ENCODE measurements at regions not wholly inside any gene's neighbourhood (a gene's known extent, or its start where the extent isn't known, plus 50 kb on each side); places are given as distances from the start of the nearest gene placed in this dataset.
"Not testable (repeated sequence)": the region's sequence is repeated elsewhere in the genome, so short reads cannot be mapped to it uniquely, and the experiment has no call there.

DNA sequence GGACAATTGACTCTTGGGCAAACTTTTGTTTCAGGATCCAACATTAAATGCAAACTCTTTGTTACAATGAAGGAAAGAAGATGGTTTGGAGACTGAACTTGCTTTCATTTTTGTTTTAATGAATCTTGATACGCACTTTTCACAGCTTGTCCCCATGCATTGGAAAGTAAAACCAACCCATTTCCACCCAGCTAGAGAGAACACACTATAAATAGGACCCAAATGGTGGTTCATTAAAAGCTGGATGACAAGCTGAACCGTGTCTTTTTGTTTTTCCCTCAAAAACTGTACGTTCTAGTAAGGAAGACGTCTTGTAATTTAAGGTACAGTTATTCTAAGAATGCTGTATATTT, 95.3 kb upstream of the EGFL6 start:
- DNase-seq: no peak

DNA sequence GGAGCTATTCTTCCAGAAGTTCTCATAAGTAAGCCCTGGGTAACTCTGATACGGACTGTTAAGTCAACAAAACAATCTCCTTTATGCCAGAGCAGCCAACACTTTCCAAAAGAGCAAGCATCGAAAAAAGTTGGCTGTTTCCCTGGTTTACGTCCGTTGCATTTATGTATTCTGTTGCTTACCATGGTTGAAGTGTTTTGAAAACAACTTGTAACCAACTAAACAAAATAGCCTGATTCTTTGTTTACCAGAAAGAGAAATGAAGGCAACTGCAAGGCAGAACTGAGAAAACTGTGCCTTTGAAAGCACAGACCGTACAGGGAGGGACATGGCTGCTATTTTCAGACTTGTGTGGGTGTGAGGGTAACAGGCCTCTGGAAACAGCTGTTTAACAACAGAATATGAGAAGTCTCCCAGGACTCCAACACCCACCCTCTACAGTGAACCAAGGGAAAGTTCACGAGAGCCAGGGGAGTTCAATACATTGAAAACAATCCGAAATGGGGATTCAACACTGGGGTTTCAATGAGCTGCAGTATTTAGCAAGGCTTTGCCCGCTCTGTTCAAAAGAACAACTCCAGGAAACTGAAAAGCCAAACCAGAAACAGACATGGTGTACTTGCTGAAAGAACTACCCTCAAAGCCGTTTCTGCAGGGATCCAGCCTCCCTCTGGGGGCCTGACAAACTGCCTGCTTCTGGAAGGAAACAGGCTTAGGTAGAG, 95.8 kb upstream of the EGFL6 start:
- DNase-seq: no peak

DNA sequence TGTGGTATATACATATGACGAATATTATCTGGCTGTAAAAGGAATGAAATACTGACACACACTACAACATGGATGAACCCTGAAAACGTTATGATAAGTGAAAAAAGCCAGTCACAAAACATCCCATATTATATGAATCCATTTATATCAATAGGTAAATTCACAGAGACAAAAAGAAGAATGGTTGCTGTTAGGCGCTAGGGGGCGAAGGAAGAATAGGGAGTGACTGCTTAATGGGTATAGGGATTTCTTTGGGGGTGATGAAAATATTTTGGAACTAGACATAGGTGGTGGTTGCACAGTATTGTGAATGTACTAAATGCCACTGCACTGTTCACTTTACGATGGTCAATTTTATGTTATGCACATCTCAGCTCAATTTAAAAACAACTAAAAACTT, 96.4 kb upstream of the EGFL6 start:
- DNase-seq: no peak

DNA sequence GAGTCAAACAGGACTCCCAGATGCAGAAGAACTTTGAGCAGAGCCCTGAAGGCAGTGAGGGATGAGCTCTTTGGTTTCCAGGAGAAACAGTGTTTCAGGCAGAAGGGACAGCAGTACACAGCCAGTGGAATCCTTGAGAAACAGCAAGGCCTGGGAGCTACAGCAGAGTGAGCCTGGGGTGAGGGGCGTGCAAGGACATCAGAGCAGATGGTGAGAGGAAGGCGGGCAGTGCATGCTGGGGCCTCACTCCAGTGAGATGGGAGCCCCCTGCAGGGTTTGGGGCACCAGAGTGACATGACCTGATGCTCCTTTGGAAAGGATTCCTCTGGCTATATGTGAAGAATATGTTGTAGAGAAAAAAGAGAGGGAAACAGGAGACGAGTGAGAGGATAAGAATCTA, 98.1 kb upstream of the EGFL6 start:
- DNase-seq: peak; percentile 51

DNA sequence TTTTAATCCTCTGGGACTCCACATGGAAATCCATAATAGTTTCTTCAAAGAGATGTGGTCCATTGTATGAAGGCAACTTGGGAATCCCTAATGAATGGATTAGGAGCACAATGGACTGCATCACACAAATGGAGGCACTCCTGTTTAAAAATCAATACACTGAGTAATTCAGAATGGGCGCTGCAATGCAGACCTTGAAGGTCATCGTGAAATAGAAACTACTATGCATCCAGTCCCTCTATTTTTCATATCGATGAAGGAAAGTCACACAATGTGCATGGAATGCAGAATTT, 98.8 kb upstream of the EGFL6 start:
- no peak for DNase-seq

DNA sequence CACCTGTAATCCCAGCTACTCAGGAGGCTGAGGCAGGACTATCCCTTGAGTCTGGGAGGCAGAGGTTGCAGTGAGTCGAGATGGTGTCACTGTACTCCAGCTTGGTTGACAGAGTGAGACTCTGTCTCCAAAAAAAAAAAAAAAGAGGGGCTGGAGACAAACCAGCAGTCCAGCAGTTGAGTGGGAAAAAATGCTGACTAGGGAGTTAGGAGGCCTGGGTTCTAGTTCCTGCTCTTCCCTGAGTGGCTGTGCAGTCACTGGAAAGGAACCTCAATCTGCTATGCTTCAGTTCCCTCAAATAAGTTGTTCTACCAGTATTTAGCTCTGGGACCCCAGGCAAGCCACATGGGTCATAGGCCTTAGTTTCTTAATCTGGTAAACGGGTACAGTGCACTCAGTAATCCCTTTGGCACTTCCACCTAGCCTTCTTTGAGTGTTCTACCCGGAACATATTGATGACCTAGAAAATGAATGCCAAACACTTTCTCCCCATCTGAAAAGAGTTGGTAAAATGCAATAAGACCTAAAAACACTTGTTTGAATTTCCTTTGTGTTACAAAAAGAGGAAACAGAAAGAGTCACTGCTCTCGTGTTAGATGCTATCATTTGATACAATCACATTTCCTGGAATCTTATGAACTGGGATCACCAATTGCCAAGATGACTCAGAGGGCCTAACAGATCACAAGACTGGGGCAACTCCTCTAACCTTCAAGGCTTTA, 99.3 kb upstream of the EGFL6 start:
- no peak for DNase-seq

DNA sequence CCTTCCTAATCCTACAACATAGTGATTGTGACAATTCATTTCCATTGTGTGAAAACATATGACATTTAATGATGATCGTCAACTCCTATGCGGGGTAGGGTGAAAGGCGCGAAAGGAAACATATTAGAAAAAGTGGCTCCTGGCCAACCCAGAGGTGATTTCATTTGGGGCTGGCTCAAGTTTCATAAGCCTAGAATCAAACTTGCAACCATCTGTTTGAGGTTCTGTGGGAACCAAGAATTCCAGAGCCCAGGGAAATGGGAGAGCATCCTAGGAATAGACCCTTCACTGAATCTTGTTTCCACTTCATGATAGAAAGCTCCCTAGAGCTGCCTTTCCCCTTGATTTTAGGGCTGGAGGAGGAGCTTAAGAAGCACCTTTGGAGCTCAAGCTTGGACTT, 101.3 kb upstream of the EGFL6 start:
- DNase-seq: peak; percentile 75

DNA sequence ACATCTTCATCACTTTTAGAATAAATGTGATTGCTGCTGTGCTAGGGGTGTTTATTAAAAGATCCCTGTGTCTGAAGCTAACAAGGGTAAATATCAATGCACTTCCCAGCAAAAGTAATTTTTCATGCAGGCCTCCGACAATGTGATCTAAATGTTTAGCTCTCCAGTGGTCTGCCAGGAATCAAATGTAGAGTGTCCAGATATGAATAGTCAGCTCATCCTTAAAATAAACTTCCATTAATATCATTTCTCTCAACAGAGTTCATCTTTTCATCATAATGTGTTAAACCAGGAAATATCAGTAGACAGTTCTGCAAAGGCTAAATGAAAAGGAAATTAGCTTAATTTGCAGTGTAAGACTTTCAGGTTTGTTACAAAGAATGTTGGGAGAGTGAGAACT, 102.2 kb upstream of the EGFL6 start:
- DNase-seq: no peak

DNA sequence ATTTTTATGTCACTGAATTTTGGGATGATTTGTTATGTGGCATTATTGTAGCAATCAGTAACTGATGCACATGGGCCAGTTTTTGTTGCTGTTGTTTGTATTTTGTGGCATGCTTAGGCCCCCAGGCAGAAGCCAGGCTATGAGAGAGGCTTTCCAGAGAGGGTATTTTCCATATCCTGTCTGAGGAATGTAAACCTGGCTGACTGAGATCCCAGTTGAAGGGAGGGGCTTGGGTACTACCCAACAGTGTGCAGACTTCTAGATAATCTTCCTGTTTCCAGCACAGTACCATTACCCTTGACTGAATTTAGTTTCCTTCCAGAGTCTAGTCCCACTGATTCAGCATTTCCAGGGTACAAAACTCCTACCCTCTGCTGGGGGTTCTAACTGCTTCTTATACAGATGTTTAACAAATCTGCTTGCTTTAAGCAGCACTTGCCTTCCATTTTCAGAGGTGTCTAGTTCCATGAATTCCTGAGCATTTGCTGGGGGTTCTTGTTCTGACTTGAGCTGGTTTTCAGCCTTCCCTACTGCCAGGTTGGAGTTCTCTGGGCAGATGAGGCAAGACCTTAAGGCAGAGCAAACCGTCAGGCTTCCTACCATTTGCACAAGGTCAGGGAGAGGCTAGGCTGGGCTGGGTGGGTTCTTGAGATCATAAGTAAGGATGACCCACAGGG, 104.7 kb upstream of the EGFL6 start:
- no peak for DNase-seq

DNA sequence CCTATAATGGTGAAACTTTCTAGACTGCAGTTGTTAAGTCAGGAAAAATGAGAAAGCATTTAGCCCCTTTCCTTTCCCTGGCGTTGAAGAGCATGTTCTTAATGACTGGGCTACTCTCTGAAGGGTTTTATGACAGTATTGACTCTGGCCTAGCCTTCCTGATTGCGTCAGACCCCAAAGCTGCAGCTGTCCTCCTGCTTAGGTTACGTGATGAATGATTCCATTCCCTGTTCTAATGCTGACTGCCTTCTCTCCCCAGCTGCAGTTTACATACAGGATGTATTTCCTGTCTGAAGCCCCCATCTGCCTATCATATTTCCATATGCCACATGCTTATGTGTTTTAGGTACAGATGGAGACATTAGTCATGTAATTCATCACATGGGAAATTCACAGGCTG, 105.8 kb upstream of the EGFL6 start:
- DNase-seq: peak; percentile 96

DNA sequence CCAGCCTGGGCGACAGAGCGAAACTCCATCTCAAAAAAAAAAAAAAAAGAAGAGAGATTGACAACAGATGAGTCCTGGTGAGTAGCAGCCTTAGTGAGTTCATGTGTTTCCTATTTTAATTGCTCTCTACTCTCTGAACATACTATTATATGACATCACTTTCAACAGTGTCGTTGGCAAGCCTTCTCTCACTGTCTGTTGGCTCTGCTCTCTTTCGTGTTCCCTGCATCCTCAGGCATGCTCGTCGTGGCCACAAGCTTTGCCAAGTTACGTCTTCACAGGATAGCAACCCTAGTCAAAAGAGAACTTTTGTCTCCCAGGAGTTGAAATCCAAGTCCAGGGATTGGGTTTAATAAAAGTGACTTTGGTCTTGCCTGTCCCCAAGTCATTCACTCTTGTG, 117.1 kb upstream of the EGFL6 start:
- no peak for DNase-seq

DNA sequence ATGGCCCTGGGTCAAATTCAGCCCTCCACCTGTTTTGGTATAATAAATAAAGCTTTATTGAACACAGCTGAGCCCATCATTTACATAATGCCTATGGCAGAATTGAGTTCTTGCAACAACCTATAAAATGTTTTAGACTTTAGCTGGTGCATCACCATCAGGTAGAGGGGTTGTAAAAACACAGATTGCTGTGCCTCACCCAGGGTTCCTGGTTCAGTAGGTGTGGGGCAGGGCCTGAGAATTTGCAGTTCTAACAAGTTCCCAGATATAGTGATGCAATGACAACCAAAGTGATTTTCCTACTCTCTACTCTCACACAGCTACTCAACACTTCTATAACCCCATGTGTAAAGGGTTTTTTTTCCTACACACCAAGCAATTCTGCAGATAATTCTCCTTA, 120.0 kb upstream of the EGFL6 start:
- no peak for DNase-seq

DNA sequence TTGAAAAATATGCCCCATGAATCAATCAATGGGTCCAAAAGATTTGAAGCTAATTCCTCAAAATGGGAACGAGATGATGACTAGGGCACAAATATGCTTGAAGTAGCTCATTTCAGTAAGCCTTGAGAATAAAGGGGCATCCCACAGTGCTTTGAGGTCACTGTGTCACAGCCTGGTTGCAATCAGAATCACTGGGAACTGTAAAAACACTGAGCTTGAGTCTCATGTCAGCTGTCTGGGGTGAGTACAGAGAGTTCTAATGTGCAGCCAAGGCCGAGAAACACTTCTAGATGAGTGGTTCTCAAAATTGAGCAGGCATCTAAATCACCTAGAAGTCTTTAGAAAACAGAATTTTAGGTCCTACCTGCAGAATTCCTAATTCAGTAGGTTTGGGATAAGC, 120.5 kb upstream of the EGFL6 start:
- DNase-seq: no peak

DNA sequence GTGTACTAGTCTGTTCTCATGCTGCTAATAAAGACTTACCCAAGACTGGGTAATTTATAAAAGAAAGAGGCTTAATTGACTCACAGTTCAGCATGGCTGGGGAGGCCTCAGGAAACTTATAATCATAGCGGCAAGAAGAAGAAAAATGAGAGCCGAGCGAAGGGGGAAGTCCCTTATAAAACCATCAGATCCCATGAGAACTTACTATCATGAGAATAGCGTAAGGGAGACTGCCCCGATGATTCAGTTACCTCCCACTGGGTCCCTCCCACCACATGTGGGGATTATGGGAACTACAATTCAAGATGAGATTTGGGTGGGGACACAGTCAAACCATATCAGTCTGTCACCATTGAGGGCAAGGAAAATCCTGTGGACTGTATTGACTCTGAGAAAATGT, 121.8 kb upstream of the ATXN3L start:
- DNase-seq: not testable (repeated sequence)

DNA sequence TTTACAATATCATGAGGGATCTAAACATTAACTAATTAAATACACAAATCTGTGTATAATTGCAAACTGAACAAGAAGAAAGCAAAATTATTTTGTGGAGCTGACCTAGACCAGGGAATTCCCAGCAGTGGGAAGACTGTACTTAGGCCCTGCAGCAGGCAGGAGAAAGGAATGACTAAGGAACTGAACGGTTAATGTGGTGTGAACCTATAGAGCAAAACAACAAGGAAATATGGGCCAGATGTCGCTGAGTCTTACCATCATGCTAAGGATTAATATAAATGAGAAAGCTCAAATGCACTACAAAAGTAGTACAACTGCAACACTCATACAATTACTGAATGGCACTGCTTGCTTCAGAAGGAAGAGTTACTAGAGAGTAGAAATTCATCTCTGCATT, 120.3 kb upstream of the ATXN3L start:
- DNase-seq: peak; percentile 45

DNA sequence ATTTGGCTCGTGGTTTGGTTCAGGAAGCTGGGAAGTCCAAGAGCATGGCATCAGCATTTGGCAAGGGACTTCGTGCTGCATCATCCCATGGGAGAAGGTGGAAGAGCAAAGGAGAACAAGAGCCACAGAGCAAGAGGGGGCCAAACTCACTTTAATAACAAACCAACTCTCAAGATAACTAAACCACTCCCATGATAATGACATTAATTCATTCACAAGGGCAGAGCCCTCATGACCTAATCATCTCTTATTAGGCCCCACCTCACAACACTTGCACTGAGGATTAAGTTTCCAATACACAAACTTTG, 113.4 kb upstream of the ATXN3L start:
- DNase-seq: no peak

DNA sequence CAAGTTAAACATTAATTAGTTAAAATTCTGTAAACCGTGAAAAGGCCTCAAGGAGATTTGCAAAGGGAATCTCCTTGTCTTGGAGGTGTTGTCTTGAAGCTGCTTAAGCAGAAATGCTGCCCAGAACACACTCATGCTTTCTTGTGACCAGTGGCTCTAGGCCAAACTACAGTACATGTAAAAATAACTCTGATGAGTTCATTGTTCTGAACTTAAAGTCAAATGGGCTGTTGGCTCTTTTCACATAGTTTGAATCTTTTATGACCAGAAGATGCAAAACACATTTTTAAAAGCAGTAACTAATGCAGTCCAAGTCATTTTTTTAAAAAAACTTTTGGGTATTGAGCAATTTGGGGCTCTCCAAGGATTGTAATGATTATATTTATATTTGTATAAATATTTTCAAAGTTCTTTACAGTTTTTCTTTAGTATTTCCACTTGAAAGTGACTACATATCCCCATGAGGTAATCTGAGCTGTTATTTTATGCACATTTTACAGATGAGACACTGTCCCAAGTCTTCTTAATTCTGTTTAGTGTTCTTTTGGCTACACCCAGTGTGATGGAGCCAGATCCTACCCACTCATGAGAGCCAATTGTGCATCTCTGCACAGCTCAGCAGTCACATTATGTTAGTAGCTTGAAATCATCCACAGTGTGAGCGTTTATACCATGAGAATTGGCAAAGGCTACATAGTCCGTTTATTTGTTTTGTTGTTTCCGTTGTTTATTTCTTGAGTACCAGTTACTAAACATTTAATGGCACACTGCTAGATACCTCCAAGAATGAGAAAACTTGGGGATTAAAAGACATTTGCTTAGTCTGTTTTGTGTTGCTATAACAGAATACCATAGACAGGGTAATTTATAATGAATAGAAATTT, 112.8 kb upstream of the ATXN3L start:
- DNase-seq: no peak

DNA sequence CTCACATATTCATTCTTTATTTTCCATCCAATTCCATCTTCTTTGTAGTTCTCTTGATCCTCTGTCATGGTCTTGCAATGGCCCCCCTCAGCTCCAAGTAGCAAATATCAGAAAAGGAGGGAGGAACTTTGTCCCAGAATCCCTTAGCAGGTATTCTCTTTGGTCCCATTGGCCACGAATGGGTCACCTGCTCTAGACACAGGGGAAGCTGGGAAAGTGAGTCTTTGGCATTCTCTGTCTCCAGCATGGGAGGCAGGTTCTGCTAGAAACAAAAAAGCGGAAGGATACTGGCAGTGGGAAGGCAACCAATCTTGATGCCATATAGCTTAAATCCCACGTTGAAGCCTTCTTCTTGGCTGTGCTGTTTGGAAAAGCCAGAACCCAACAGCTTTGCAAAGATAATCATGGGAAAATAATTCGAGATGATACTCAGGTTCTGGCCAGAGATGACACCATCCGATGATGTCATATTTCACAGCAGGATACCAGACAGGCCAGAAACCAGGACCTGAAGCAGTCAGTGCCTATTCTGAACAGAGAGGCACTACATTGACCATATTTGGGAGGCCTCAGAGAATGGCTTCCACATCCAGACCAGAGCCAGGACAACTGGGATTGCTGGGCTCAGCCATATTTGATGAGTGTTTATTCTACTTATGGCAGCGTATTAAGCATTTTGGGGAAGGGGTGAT, 110.4 kb upstream of the ATXN3L start:
- no peak for DNase-seq

DNA sequence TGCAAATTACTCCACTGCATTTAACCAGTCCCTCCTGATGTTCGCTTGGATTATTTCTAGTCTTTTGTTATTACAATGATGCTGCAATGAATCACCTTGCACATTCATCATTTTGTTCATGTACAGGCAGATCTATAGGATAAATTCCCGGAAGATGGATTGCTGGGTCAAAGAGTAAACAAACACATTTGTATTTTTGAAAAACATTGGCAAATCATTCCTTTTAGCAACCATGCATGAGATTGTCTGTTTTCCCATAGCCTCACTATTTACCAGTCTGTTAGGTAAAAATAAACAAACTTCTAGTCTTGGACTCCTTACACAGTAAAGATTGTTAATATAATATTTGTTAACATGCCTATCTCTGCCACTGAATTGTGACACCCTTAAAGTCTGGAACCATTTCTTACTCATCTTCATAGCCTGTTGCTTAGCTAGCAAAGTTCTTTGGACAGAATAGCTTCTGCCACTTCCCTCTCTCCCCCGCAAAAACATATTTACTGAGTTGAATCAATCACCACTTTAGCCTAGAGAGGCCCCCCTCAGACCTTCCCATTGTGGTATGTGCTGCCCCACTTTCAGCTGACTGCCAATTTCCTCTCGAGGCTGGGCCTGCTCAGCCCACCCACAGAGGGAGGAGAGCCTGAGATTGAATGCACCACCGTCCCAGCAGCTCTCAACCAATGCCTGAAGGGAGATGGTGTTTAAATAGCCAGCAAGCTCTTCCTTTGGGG, 108.4 kb upstream of the ATXN3L start:
- no peak for DNase-seq

DNA sequence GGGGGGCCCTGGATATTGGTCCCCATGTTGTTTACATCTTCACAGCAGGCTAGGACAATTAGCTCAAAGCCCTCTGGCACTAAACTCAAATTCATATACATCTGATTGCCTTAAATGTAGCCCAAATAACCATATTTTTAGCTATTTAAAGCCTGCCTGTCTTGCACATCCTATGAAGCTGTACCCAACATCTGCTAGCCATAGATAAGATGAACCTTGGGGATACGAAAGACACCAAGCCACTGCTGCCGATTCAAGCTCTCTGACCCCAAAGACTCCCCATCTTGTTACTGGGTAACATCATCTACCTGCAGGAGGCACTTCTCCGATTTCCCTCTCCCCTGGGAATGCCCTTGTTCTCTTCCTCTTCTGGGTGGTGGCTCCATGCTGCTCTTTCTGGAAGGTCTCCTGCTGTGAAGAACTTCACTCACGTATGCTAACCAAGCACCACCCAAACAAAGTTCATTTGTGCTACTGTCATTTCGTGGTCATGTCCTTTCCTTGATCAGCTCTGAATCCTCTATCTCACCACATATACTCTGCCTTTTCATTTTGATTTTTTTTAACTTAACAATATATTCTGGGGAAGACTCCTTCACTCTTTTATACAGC, 107.7 kb upstream of the ATXN3L start:
- peak; percentile 9 for DNase-seq

DNA sequence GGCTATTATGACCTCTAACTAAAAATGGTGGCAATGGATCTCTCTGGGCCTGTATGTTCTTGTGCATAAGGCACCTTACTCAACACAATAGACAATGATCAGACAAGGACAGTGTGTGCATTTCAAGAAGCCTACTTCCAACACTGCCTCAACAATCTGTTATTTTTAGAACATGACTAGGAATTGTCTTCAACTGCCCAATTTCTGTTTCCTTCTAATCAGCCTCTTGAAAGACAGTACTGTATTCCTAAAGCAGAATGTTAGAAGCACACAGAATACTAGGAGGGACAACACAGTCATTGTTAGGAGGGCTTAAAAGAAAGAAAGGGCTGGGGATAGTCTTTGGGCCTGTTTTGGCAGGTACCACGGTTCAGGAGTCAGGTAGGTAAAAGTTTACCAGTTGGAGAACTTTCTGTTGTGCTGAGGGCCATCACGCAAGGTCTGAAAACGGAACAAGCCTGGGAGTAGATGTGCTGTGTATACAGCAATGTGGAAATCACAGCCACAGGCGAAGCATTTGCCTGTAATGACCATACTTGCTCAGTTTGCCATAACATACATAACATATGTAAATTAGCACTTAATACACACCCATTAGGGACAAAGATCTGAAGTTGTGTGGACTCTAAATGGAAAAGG, 100.8 kb upstream of the ATXN3L start:
- DNase-seq: no peak

Data from NCI-H2171 treated with DMSO at 0.1 percent for 48 hours (cell line).